Neural cell (in vitro differentiated cells): ENCODE measurements at regions not wholly inside any gene's neighbourhood (a gene's known extent, or its start where the extent isn't known, plus 50 kb on each side); places are given as distances from the start of the nearest gene placed in this dataset.

Source experiments
- H2AFZ ChIP-seq: fragments of 200-600, 300-800 bp; sonication (generic), shearing (Covaris generic); 2 replicates; pipeline ENCODE4 v1.6.0; 2014; ENCODE audit warnings: low read depth, mild to moderate bottlenecking, antibody characterized with exemption, low read length, moderate library complexity
- H3F3A ChIP-seq: fragments of 200-600 bp; shearing (Covaris generic); 2 replicates; pipeline ENCODE4 v1.6.1; 2016; ENCODE audit warnings: mild to moderate bottlenecking, moderate library complexity, mixed read lengths, antibody characterized with exemption, low read length; ENCODE audit not compliant: insufficient read depth, poor library complexity, severe bottlenecking
- H3K27ac ChIP-seq: fragments of 200-600, 300-800 bp; sonication (generic), shearing (Covaris generic); 2 replicates; pipeline ENCODE4 v1.5.1; 2014; ENCODE audit warnings: mild to moderate bottlenecking, low read length, moderate library complexity
- H3K27me3 ChIP-seq: fragments of 300-800, 200-600 bp; sonication (generic), shearing (Covaris generic); 2 replicates; pipeline ENCODE4 v1.6.0; 2014; ENCODE audit warnings: mild to moderate bottlenecking, low read depth, low read length, moderate library complexity; ENCODE audit not compliant: insufficient read depth
- H3K36me3 ChIP-seq: fragments of 300-800, 200-600 bp; sonication (generic), shearing (Covaris generic); 2 replicates; pipeline ENCODE4 v1.5.1; 2014; ENCODE audit warnings: mild to moderate bottlenecking, antibody characterized with exemption, low read length, moderate library complexity; ENCODE audit not compliant: insufficient read depth
- H3K4me2 ChIP-seq: fragments of 300-800, 200-600 bp; sonication (generic), shearing (Covaris generic); 2 replicates; pipeline ENCODE4 v1.6.0; 2014; ENCODE audit warnings: mild to moderate bottlenecking, low read length
- H3K4me3 ChIP-seq: fragments of 300-800, 200-600 bp; sonication (generic), shearing (Covaris generic); 2 replicates; pipeline ENCODE4 v1.5.1; 2014; ENCODE audit warnings: mild to moderate bottlenecking, low read length, moderate library complexity
- H3K79me2 ChIP-seq: fragments of 200-600 bp; shearing (Covaris generic); replicated peaks from 2 replicates; pipeline ENCODE4 v1.6.0; 2014; ENCODE audit warnings: mild to moderate bottlenecking, low read length, moderate library complexity; ENCODE audit not compliant: insufficient read depth
- H3K9ac ChIP-seq: fragments of 300-800, 200-600 bp; sonication (generic), shearing (Covaris generic); 2 replicates; pipeline ENCODE4 v1.6.1; 2016; ENCODE audit warnings: mild to moderate bottlenecking, low read length, mixed read lengths
- H3K9me2 ChIP-seq: fragments of 200-600 bp; shearing (Covaris generic); 2 replicates; pipeline ENCODE4 v1.6.1; 2016; ENCODE audit warnings: mild to moderate bottlenecking, low read length, mixed read lengths; ENCODE audit not compliant: insufficient read depth
- H3K9me3 ChIP-seq: fragments of 200-600, 300-800 bp; sonication (generic), shearing (Covaris generic); 2 replicates; pipeline ENCODE4 v1.6.1; 2016; ENCODE audit warnings: mild to moderate bottlenecking, mixed run types, low read length, moderate library complexity, mixed read lengths
- H4K20me1 ChIP-seq: fragments of 200-600 bp; shearing (Covaris generic); 2 replicates; pipeline ENCODE4 v1.6.1; 2016; ENCODE audit warnings: mild to moderate bottlenecking, mixed run types; ENCODE audit not compliant: insufficient read depth
- EP300 ChIP-seq: fragments of 450-650 bp; conservative IDR thresholded peaks from 2 replicates; pipeline ENCODE4 v1.6.1; 2014; ENCODE audit warnings: antibody characterized with exemption, mild to moderate bottlenecking, moderate library complexity; ENCODE audit not compliant: poor library complexity, severe bottlenecking
- EZH2 ChIP-seq: fragments of 200-600, 300-800 bp; shearing (Covaris generic), sonication (generic); IDR thresholded peaks from 2 replicates; pipeline ENCODE4 v1.6.1; 2014; ENCODE audit warnings: antibody characterized with exemption, low read length, borderline replicate concordance, mild to moderate bottlenecking; ENCODE audit not compliant: insufficient read depth, poor library complexity, severe bottlenecking
- MXI1 ChIP-seq: fragments of 450-650 bp; conservative IDR thresholded peaks from 2 replicates; pipeline ENCODE4 v1.6.1; 2014; ENCODE audit warnings: antibody characterized with exemption, mild to moderate bottlenecking; ENCODE audit not compliant: poor library complexity, severe bottlenecking
- POLR2AphosphoS5 ChIP-seq: IDR thresholded peaks from 2 replicates; pipeline ENCODE4 v1.6.1; 2012
- RAD21 ChIP-seq: fragments of 450-650 bp; conservative IDR thresholded peaks from 2 replicates; pipeline ENCODE4 v1.6.1; 2014; ENCODE audit warnings: antibody characterized with exemption, mild to moderate bottlenecking, moderate library complexity
- SMC3 ChIP-seq: fragments of 450-650 bp; conservative IDR thresholded peaks from 2 replicates; pipeline ENCODE4 v1.6.1; 2014; ENCODE audit warnings: antibody characterized with exemption, mild to moderate bottlenecking, moderate library complexity; ENCODE audit not compliant: poor library complexity
- TAF1 ChIP-seq: IDR thresholded peaks from 2 replicates; pipeline ENCODE4 v1.6.1; 2012; ENCODE audit warnings: low read depth
- TF ChIP-seq, protein P1 (sequence below): fragments of 450-650 bp; IDR thresholded peaks from 2 replicates; pipeline ENCODE4 v1.5.1; 2014; ENCODE audit warnings: antibody characterized with exemption, mild to moderate bottlenecking, moderate library complexity; ENCODE audit not compliant: poor library complexity, severe bottlenecking
- TF ChIP-seq, protein P2 (sequence below): IDR thresholded peaks from 2 replicates; pipeline ENCODE4 v1.6.1; 2012; ENCODE audit warnings: borderline replicate concordance

DNA sequence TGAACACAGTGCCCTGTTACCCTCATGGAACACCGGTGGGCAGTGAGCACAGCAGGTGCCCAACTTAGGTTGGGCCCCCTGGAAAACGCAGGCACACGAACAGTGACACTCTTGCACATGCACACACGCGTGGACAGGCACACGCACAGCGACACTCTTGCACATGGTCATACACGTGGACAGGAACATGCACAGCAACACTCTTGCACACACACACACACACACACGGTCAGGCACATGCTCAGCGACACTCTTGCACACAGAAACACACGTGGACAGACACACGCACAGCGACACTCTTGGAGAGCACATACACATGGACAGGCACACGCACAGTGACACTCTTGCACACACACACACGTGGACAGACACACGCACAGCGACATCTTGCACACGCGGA lies 559.4 kb upstream of the ADAMTS16 start:
- no peak overlapping the region for H3K4me2 ChIP-seq
- no peak overlapping the region for H3K9ac ChIP-seq
- no peaks in the 10 kb centered on the region for H3F3A ChIP-seq
- H3K36me3 ChIP-seq: no peaks in the 10 kb centered on the region
- no peak overlapping the region for H3K4me3 ChIP-seq
- H4K20me1 ChIP-seq: no peaks in the 10 kb centered on the region
- no peaks in the 10 kb centered on the region for H3K9me3 ChIP-seq
- no peak overlapping the region for H2AFZ ChIP-seq
- H3K9me2 ChIP-seq: no peaks in the 10 kb centered on the region
- no peaks in the 10 kb centered on the region for H3K27me3 ChIP-seq
- no peak for TF ChIP-seq POLR2AphosphoS5
- TF ChIP-seq RAD21: no peak
- TF ChIP-seq, protein P1, sequence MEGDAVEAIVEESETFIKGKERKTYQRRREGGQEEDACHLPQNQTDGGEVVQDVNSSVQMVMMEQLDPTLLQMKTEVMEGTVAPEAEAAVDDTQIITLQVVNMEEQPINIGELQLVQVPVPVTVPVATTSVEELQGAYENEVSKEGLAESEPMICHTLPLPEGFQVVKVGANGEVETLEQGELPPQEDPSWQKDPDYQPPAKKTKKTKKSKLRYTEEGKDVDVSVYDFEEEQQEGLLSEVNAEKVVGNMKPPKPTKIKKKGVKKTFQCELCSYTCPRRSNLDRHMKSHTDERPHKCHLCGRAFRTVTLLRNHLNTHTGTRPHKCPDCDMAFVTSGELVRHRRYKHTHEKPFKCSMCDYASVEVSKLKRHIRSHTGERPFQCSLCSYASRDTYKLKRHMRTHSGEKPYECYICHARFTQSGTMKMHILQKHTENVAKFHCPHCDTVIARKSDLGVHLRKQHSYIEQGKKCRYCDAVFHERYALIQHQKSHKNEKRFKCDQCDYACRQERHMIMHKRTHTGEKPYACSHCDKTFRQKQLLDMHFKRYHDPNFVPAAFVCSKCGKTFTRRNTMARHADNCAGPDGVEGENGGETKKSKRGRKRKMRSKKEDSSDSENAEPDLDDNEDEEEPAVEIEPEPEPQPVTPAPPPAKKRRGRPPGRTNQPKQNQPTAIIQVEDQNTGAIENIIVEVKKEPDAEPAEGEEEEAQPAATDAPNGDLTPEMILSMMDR: no peak
- TF ChIP-seq EZH2: no peak
- TF ChIP-seq SMC3: no peak
- no peak for TF ChIP-seq EP300
- TF ChIP-seq TAF1: no peak
- no peak for TF ChIP-seq MXI1
- TF ChIP-seq, protein P2, sequence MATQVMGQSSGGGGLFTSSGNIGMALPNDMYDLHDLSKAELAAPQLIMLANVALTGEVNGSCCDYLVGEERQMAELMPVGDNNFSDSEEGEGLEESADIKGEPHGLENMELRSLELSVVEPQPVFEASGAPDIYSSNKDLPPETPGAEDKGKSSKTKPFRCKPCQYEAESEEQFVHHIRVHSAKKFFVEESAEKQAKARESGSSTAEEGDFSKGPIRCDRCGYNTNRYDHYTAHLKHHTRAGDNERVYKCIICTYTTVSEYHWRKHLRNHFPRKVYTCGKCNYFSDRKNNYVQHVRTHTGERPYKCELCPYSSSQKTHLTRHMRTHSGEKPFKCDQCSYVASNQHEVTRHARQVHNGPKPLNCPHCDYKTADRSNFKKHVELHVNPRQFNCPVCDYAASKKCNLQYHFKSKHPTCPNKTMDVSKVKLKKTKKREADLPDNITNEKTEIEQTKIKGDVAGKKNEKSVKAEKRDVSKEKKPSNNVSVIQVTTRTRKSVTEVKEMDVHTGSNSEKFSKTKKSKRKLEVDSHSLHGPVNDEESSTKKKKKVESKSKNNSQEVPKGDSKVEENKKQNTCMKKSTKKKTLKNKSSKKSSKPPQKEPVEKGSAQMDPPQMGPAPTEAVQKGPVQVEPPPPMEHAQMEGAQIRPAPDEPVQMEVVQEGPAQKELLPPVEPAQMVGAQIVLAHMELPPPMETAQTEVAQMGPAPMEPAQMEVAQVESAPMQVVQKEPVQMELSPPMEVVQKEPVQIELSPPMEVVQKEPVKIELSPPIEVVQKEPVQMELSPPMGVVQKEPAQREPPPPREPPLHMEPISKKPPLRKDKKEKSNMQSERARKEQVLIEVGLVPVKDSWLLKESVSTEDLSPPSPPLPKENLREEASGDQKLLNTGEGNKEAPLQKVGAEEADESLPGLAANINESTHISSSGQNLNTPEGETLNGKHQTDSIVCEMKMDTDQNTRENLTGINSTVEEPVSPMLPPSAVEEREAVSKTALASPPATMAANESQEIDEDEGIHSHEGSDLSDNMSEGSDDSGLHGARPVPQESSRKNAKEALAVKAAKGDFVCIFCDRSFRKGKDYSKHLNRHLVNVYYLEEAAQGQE: no peak
- H3K27ac ChIP-seq: no peak overlapping the region
- H3K79me2 ChIP-seq: no peaks in the 10 kb centered on the region

DNA sequence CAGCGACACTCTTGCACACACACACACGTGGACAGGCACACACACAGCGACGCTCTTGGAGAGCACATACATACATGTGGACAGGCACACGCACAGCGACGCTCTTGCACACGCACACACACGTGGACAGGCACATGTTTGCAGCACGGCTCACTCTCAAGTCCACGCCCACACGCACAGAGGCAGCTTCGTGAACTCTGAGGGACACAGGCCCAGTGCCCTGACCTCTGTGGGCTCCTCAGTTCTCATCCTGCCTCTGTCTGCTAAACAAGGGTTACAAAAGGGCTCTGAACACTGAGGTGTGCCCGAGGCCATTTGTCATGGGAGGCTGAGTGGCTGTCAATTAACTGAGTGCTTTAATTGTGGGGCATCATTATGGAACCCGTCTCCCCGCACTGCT lies 558.8 kb upstream of the ADAMTS16 start:
- no peaks in the 10 kb centered on the region for H4K20me1 ChIP-seq
- H3K27ac ChIP-seq: no peak overlapping the region
- no peak overlapping the region for H3K4me3 ChIP-seq
- H3K9me3 ChIP-seq: no peaks in the 10 kb centered on the region
- no peak overlapping the region for H2AFZ ChIP-seq
- H3K27me3 ChIP-seq: no peaks in the 10 kb centered on the region
- no peaks in the 10 kb centered on the region for H3K79me2 ChIP-seq
- TF ChIP-seq TAF1: no peak
- TF ChIP-seq EZH2: no peak
- no peak for TF ChIP-seq POLR2AphosphoS5
- no peak for TF ChIP-seq MXI1
- TF ChIP-seq, protein P2: no peak
- TF ChIP-seq, protein P1: no peak
- TF ChIP-seq SMC3: no peak
- TF ChIP-seq EP300: no peak
- TF ChIP-seq RAD21: no peak
- no peaks in the 10 kb centered on the region for H3K36me3 ChIP-seq
- no peaks in the 10 kb centered on the region for H3F3A ChIP-seq
- no peak overlapping the region for H3K4me2 ChIP-seq
- no peaks in the 10 kb centered on the region for H3K9me2 ChIP-seq
- no peak overlapping the region for H3K9ac ChIP-seq
